Mesenchymal stem cell (in vitro differentiated cells and primary cell): ENCODE measurements at regions not wholly inside any gene's neighbourhood (a gene's known extent, or its start where the extent isn't known, plus 50 kb on each side); places are given as distances from the start of the nearest gene placed in this dataset.

Source experiments
- DNase-seq: peaks from one replicate; pipeline ENCODE4 v3.0.0-alpha.2; 2013
- H2AFZ ChIP-seq: one replicate; pipeline ENCODE4 v1.6.1; 2013; ENCODE audit warnings: low read depth, mild to moderate bottlenecking, control low read depth, inconsistent platforms, low read length, moderate library complexity
- H2AK5ac ChIP-seq: 2 replicates; pipeline ENCODE4 v1.6.1; 2013; ENCODE audit warnings: low read length, moderate library complexity, mild to moderate bottlenecking, inconsistent platforms; ENCODE audit not compliant: severe bottlenecking
- H2BK120ac ChIP-seq: one replicate; pipeline ENCODE4 v1.6.1; 2013; ENCODE audit warnings: low read depth, mild to moderate bottlenecking, inconsistent platforms, low read length, moderate library complexity
- H2BK12ac ChIP-seq, 2 experiments: one replicate each; pipeline ENCODE4 v1.6.1; 2013; ENCODE audit warnings: inconsistent platforms in 2 of 2, low read length in 2 of 2, mild to moderate bottlenecking in 2 of 2, moderate library complexity in 2 of 2, control low read depth in 1 of 2
- H2BK15ac ChIP-seq: one replicate; pipeline ENCODE4 v1.6.1; 2013; ENCODE audit warnings: mild to moderate bottlenecking, low read depth, inconsistent platforms; ENCODE audit not compliant: poor library complexity, severe bottlenecking
- H2BK5ac ChIP-seq: 2 replicates; pipeline ENCODE4 v1.6.1; 2013; ENCODE audit warnings: low read depth, mild to moderate bottlenecking, low read length, control low read depth, inconsistent platforms; ENCODE audit not compliant: poor library complexity, severe bottlenecking
- H3K14ac ChIP-seq, 2 experiments: one replicate each; pipeline ENCODE4 v1.6.1; 2013; ENCODE audit warnings: inconsistent platforms in 2 of 2, low read length in 2 of 2, control low read depth in 1 of 2, mild to moderate bottlenecking in 1 of 2, moderate library complexity in 1 of 2
- H3K18ac ChIP-seq, 2 experiments: one replicate each; pipeline ENCODE4 v1.6.1; 2013; ENCODE audit warnings: inconsistent platforms in 2 of 2, low read length in 2 of 2, control low read depth in 1 of 2, low read depth in 1 of 2, mild to moderate bottlenecking in 1 of 2
- H3K23ac ChIP-seq, 2 experiments: one replicate each; pipeline ENCODE4 v1.6.1; 2013; ENCODE audit warnings: inconsistent platforms in 2 of 2, low read length in 2 of 2, mild to moderate bottlenecking in 2 of 2, moderate library complexity in 2 of 2, control low read depth in 1 of 2
- H3K27ac ChIP-seq: 2 replicates; pipeline ENCODE4 v1.5.1; 2013; ENCODE audit warnings: mild to moderate bottlenecking, moderate library complexity, low read length, control low read depth, inconsistent platforms; ENCODE audit not compliant: poor library complexity, severe bottlenecking
- H3K27me3 ChIP-seq, 2 experiments: 2 replicates each; pipeline versions ENCODE4 v1.6.1 to v1.7.0; 2013; ENCODE audit warnings: low read length in 2 of 2, mild to moderate bottlenecking in 2 of 2, moderate library complexity in 2 of 2, control low read depth in 1 of 2, inconsistent platforms in 1 of 2; ENCODE audit not compliant: control insufficient read depth in 1 of 2, insufficient read depth in 1 of 2
- H3K36me3 ChIP-seq, 2 experiments: 2 replicates each; pipeline versions ENCODE4 v1.6.1 to v1.7.0; 2013; ENCODE audit warnings: low read length in 2 of 2, control low read depth in 1 of 2, inconsistent platforms in 1 of 2, low read depth in 1 of 2, mild to moderate bottlenecking in 1 of 2; ENCODE audit not compliant: insufficient read depth in 2 of 2, control insufficient read depth in 1 of 2
- H3K4ac ChIP-seq, 2 experiments: one replicate each; pipeline ENCODE4 v1.6.1; 2013; ENCODE audit warnings: inconsistent platforms in 2 of 2, low read length in 2 of 2, mild to moderate bottlenecking in 2 of 2, moderate library complexity in 2 of 2, control low read depth in 1 of 2, low read depth in 1 of 2
- H3K4me1 ChIP-seq: 2 replicates; pipeline ENCODE4 v1.6.1; 2013; ENCODE audit warnings: low read depth, low read length, control low read depth; ENCODE audit not compliant: control insufficient read depth, insufficient read depth
- H3K4me2 ChIP-seq: 2 replicates; pipeline ENCODE4 v1.6.1; 2013; ENCODE audit warnings: low read length, mild to moderate bottlenecking, inconsistent platforms; ENCODE audit not compliant: poor library complexity, severe bottlenecking
- H3K4me3 ChIP-seq, 2 experiments: 2 replicates each; pipeline versions ENCODE4 v1.5.1 to v1.7.0; 2013; ENCODE audit warnings: low read length in 2 of 2, mild to moderate bottlenecking in 2 of 2, control low read depth in 1 of 2, low read depth in 1 of 2; ENCODE audit not compliant: insufficient read depth in 1 of 2
- H3K79me1 ChIP-seq: replicated peaks from 2 replicates; pipeline ENCODE4 v1.6.1; 2013; ENCODE audit warnings: mild to moderate bottlenecking, control low read depth, low read length, inconsistent platforms; ENCODE audit not compliant: poor library complexity, severe bottlenecking
- H3K9ac ChIP-seq: 2 replicates; pipeline ENCODE4 v1.7.0; 2013; ENCODE audit warnings: mild to moderate bottlenecking, low read length, moderate library complexity
- H3K9me3 ChIP-seq: 2 replicates; pipeline ENCODE4 v1.7.0; 2013; ENCODE audit warnings: mild to moderate bottlenecking, low read length; ENCODE audit not compliant: control insufficient read depth
- H4K8ac ChIP-seq: one replicate; pipeline ENCODE4 v1.6.1; 2013; ENCODE audit warnings: inconsistent platforms, mild to moderate bottlenecking, low read length, moderate library complexity
- H4K91ac ChIP-seq: one replicate; pipeline ENCODE4 v1.6.1; 2013; ENCODE audit warnings: mild to moderate bottlenecking, low read length, inconsistent platforms
- WGBS: methylation state at CpG from one replicate; pipeline ENCODE4 v1.1.7; 2013; ENCODE audit warnings: mixed read lengths; 5-methylcytosine and 5-hydroxymethylcytosine counted together

GRCh38 chr11:38005597-38005996 lies 1407.6 kb upstream of the RAG2 start:
- Histone ChIP-seq H3K9me3 (peaks cover 3% of the 10 kb centered on the region), H3K23ac (no peak overlapping the region), H3K27me3 (no peaks in the 10 kb centered on the region), H3K9ac (no peak overlapping the region), H2BK12ac (no peak overlapping the region), H2BK5ac (no peak overlapping the region), H4K91ac (no peak overlapping the region), H3K4me2 (no peak overlapping the region), H3K79me1 (no peaks in the 10 kb centered on the region), H2AK5ac (no peak overlapping the region), H3K27ac (peak overlapping the region; percentile 66), H4K8ac (no peak overlapping the region), H3K36me3 (no peaks in the 10 kb centered on the region), H3K18ac (no peak overlapping the region), H3K14ac (no peak overlapping the region), H3K4me1 (no peaks in the 10 kb centered on the region), H3K4ac (no peak overlapping the region), H2BK15ac (no peak overlapping the region), H3K4me3 (no peak overlapping the region), H2BK120ac (no peak overlapping the region), H2AFZ (no peak overlapping the region)
- peak; percentile 53 for DNase-seq
- 74% methylated on average over 2 of the region's 2 CpGs for WGBS

GRCh38 chr11:37999171-37999570 lies 1401.1 kb upstream of the RAG2 start:
- DNase-seq: no peak
- no peak overlapping the region for H2BK15ac ChIP-seq
- H4K91ac ChIP-seq: no peak overlapping the region
- WGBS: 100% methylated on average over 3 of the region's 3 CpGs
- no peak overlapping the region for H3K4me3 ChIP-seq
- no peak overlapping the region for H3K9ac ChIP-seq
- no peaks in the 10 kb centered on the region for H3K79me1 ChIP-seq
- H2BK5ac ChIP-seq: no peak overlapping the region
- no peaks in the 10 kb centered on the region for H3K4me1 ChIP-seq
- no peak overlapping the region for H3K18ac ChIP-seq
- peaks cover 3% of the 10 kb centered on the region for H3K9me3 ChIP-seq
- no peaks in the 10 kb centered on the region for H3K36me3 ChIP-seq
- no peak overlapping the region for H2AFZ ChIP-seq
- H3K4ac ChIP-seq: no peak overlapping the region
- H2BK12ac ChIP-seq: no peak overlapping the region
- H4K8ac ChIP-seq: no peak overlapping the region
- no peak overlapping the region for H3K27ac ChIP-seq
- no peak overlapping the region for H2AK5ac ChIP-seq
- H2BK120ac ChIP-seq: no peak overlapping the region
- no peaks in the 10 kb centered on the region for H3K27me3 ChIP-seq
- H3K14ac ChIP-seq: no peak overlapping the region
- no peak overlapping the region for H3K23ac ChIP-seq
- no peak overlapping the region for H3K4me2 ChIP-seq

- H3K23ac ChIP-seq: no peak overlapping the region
- no peak overlapping the region for H2AK5ac ChIP-seq
- no peak overlapping the region for H2AFZ ChIP-seq
- no peaks in the 10 kb centered on the region for H3K27me3 ChIP-seq
- no peak overlapping the region for H2BK12ac ChIP-seq
- H3K14ac ChIP-seq: no peak overlapping the region
- H3K27ac ChIP-seq: no peak overlapping the region
- no peak overlapping the region for H2BK5ac ChIP-seq
- no peaks in the 10 kb centered on the region for H3K79me1 ChIP-seq
- no peaks in the 10 kb centered on the region for H3K4me1 ChIP-seq
- DNase-seq: no peak
- H3K9me3 ChIP-seq: no peaks in the 10 kb centered on the region
- WGBS: 100% methylated on average over 2 of the region's 2 CpGs
- no peak overlapping the region for H3K4me2 ChIP-seq
- no peak overlapping the region for H4K91ac ChIP-seq
- H3K36me3 ChIP-seq: no peaks in the 10 kb centered on the region
- no peak overlapping the region for H2BK15ac ChIP-seq
- H3K4me3 ChIP-seq: no peak overlapping the region
- no peak overlapping the region for H3K9ac ChIP-seq
- H4K8ac ChIP-seq: no peak overlapping the region
- no peak overlapping the region for H3K4ac ChIP-seq
- no peak overlapping the region for H2BK120ac ChIP-seq
- H3K18ac ChIP-seq: no peak overlapping the region
Measured at GRCh38 chr11:37995886-37996285, 1397.8 kb upstream of the RAG2 start.

- no peak overlapping the region for H3K27ac ChIP-seq
- H3K27me3 ChIP-seq: no peaks in the 10 kb centered on the region
- H2AFZ ChIP-seq: no peak overlapping the region
- H3K36me3 ChIP-seq: no peaks in the 10 kb centered on the region
- H3K4me2 ChIP-seq: no peak overlapping the region
- no peak overlapping the region for H3K4me3 ChIP-seq
- H2BK120ac ChIP-seq: no peak overlapping the region
- peak; percentile 92 for DNase-seq
- H3K4me1 ChIP-seq: no peaks in the 10 kb centered on the region
- H4K8ac ChIP-seq: no peak overlapping the region
- 0% methylated on average over 2 of the region's 3 CpGs for WGBS
- H3K9me3 ChIP-seq: no peaks in the 10 kb centered on the region
- no peaks in the 10 kb centered on the region for H3K79me1 ChIP-seq
- no peak overlapping the region for H2BK15ac ChIP-seq
- H2BK12ac ChIP-seq: no peak overlapping the region
- no peak overlapping the region for H2AK5ac ChIP-seq
- no peak overlapping the region for H3K23ac ChIP-seq
- no peak overlapping the region for H2BK5ac ChIP-seq
- no peak overlapping the region for H3K4ac ChIP-seq
- H3K9ac ChIP-seq: no peak overlapping the region
- H3K18ac ChIP-seq: no peak overlapping the region
- no peak overlapping the region for H3K14ac ChIP-seq
- no peak overlapping the region for H4K91ac ChIP-seq
Measured at GRCh38 chr11:37988031-37988430, 1390.0 kb upstream of the RAG2 start.
